MCF 10A (cell line): ENCODE measurements at regions not wholly inside any gene's neighbourhood (a gene's known extent, or its start where the extent isn't known, plus 50 kb on each side); places are given as distances from the start of the nearest gene placed in this dataset.

Experiments
- BruUV-seq: library from RNA; stranded (reverse); fragments of 400-500 nt; replicated peaks from 2 replicates; lab custom pipeline; 2021; lab: Mats Ljungman, UMichigan
- CTCF ChIA-PET: fragments of 300-600 bp; sonication (Branson Sonifier 250); formaldehyde crosslinking; extraction: SDS; loops from one replicate; lab custom pipeline; 2021; ENCODE audit warnings: antibody characterized with exemption, inconsistent platforms; lab: Yijun Ruan, JAX
- POLR2A ChIA-PET: fragments of 300-600, 350-650 bp; sonication (Branson Sonifier 250); formaldehyde crosslinking; extraction: SDS; loops from one replicate; lab custom pipeline; 2020; ENCODE audit warnings: antibody characterized with exemption, inconsistent platforms; lab: Yijun Ruan, JAX
- DNase-seq: peaks from one replicate; pipeline ENCODE4 v3.0.0-alpha.2; 2018; ENCODE audit not compliant: unreplicated experiment
- H3K27ac Mint-ChIP-seq: one replicate; pipeline ENCODE4 v1.8.0; 2022; ENCODE audit warnings: mild to moderate bottlenecking, low read depth, mixed read lengths; ENCODE audit not compliant: unreplicated experiment
- H3K27me3 Mint-ChIP-seq: one replicate; pipeline ENCODE4 v1.8.0; 2022; ENCODE audit warnings: mixed read lengths; ENCODE audit not compliant: insufficient read depth, unreplicated experiment
- H3K36me3 Mint-ChIP-seq: one replicate; pipeline ENCODE4 v1.8.0; 2022; ENCODE audit warnings: mild to moderate bottlenecking, moderate library complexity, mixed read lengths; ENCODE audit not compliant: insufficient read depth, unreplicated experiment
- H3K4me1 Mint-ChIP-seq: one replicate; pipeline ENCODE4 v1.8.0; 2022; ENCODE audit warnings: mixed read lengths; ENCODE audit not compliant: insufficient read depth, unreplicated experiment
- H3K4me3 Mint-ChIP-seq: one replicate; pipeline ENCODE4 v1.8.0; 2022; ENCODE audit warnings: mild to moderate bottlenecking, moderate library complexity, mixed read lengths; ENCODE audit not compliant: unreplicated experiment
- H3K9me3 Mint-ChIP-seq: one replicate; pipeline ENCODE4 v1.8.0; 2022; ENCODE audit warnings: mixed read lengths; ENCODE audit not compliant: unreplicated experiment
- CTCF ChIP-seq: fragments of 200-600 bp; IDR thresholded peaks from one replicate; pipeline ENCODE4 v1.8.0; 2022; ENCODE audit warnings: antibody characterized with exemption, mild to moderate bottlenecking; ENCODE audit not compliant: unreplicated experiment
- intact Hi-C: fragments of 100-400 bp; cut with micrococcal nuclease; formaldehyde crosslinking; loops from 2 replicates; pipeline ENCODE4 v1.14.1; 2022

GRCh38 chr13:103758222-103758621, 692.0 kb upstream of the SLC10A2 start:
- H3K4me3 Mint-ChIP-seq: no peak overlapping the region
- intact Hi-C loops: no loop called here
- POLR2A ChIA-PET: no interaction called here

GRCh38 chr13:103757361-103757760, 691.1 kb upstream of the SLC10A2 start:
- no TSS peak for BruUV-seq
- H3K36me3 Mint-ChIP-seq: no peaks in the 10 kb centered on the region
- no peaks in the 10 kb centered on the region for H3K9me3 Mint-ChIP-seq
- POLR2A ChIA-PET: no interaction called here
- TF ChIP-seq CTCF: no peak
- H3K4me3 Mint-ChIP-seq: no peak overlapping the region
- H3K27me3 Mint-ChIP-seq: no peaks in the 10 kb centered on the region
- intact Hi-C loops: no loop called here
- no peak overlapping the region for H3K27ac Mint-ChIP-seq
- DNase-seq: no peak
- CTCF ChIA-PET: no interaction called here
- no peaks in the 10 kb centered on the region for H3K4me1 Mint-ChIP-seq

More at GRCh38 chr13:103758222-103758621, 692.0 kb upstream of the SLC10A2 start:
- BruUV-seq: no TSS peak
- Mint-ChIP-seq H3K9me3 (no peaks in the 10 kb centered on the region), H3K36me3 (no peaks in the 10 kb centered on the region), H3K4me1 (no peaks in the 10 kb centered on the region), H3K27me3 (no peaks in the 10 kb centered on the region), H3K27ac (no peak overlapping the region)
- DNase-seq: no peak
- TF ChIP-seq CTCF: no peak
- CTCF ChIA-PET: interaction anchor here (0.7 kb wide), 1 partner anchor 26 kb away, joined by 3 read pairs; no protein-coding TSS in a partner anchor

GRCh38 chr13:103754783-103755182, 688.6 kb upstream of the SLC10A2 start:
- DNase-seq: no peak
- BruUV-seq: no TSS peak
- CTCF ChIA-PET: no interaction called here
- POLR2A ChIA-PET: no interaction called here
- Mint-ChIP-seq H3K4me1 (no peaks in the 10 kb centered on the region), H3K36me3 (no peaks in the 10 kb centered on the region), H3K27ac (no peak overlapping the region), H3K27me3 (no peaks in the 10 kb centered on the region), H3K4me3 (no peak overlapping the region), H3K9me3 (no peaks in the 10 kb centered on the region)
- TF ChIP-seq CTCF: no peak
- intact Hi-C loops: no loop called here

- intact Hi-C loops: no loop called here
- Mint-ChIP-seq H3K4me1 (no peaks in the 10 kb centered on the region), H3K36me3 (no peaks in the 10 kb centered on the region), H3K9me3 (no peaks in the 10 kb centered on the region), H3K27ac (no peak overlapping the region), H3K27me3 (no peaks in the 10 kb centered on the region), H3K4me3 (no peak overlapping the region)
- ChIA-PET CTCF (no interaction called here), POLR2A (interaction anchor here (0.7 kb wide), 1 partner anchor 493 kb away, joined by 3 read pairs; no protein-coding TSS in a partner anchor)
- DNase-seq: no peak
- no TSS peak for BruUV-seq
- TF ChIP-seq CTCF: no peak
These were observed 668.6 kb upstream of the SLC10A2 start for GRCh38 chr13:103734837-103735236.
